IMR-90 (cell line): ENCODE measurements at regions not wholly inside any gene's neighbourhood (a gene's known extent, or its start where the extent isn't known, plus 50 kb on each side); places are given as distances from the start of the nearest gene placed in this dataset.
A peak's percentile ranks its signal among the peaks of the same experiment; 100 is the strongest.

Experiments
- ATAC-seq: fragments of 200-7000 bp; cut with Tn5 transposase; 2 replicates; pipeline ENCODE4 v1.9.1; 2020; ENCODE audit warnings: low read depth, mild to moderate bottlenecking, moderate library complexity
- BruUV-seq: library from RNA; stranded (reverse); fragments of 400-500 nt; replicated peaks from 2 replicates; lab custom pipeline; 2021; lab: Mats Ljungman, UMichigan
- CTCF ChIA-PET: fragments of 300-600 bp; formaldehyde crosslinking; extraction: SDS; loops from one replicate; lab custom pipeline; 2021; ENCODE audit warnings: antibody characterized with exemption; lab: Yijun Ruan, JAX
- POLR2A ChIA-PET: fragments of 300-600 bp; sonication (Branson Sonifier 250); formaldehyde crosslinking; loops from one replicate; lab custom pipeline; 2022; ENCODE audit warnings: antibody characterized with exemption; ENCODE audit not compliant: unreplicated experiment; lab: Charles Lee
- DNase-seq: peaks from one replicate; pipeline ENCODE4 v3.0.0; 2013
- H2AFZ ChIP-seq: replicated peaks from 2 replicates; pipeline ENCODE3; 2013; ENCODE audit warnings: low read length, mild to moderate bottlenecking; ENCODE audit not compliant: poor library complexity
- H2AK5ac ChIP-seq: 2 replicates; pipeline ENCODE4 v1.6.1; 2013; ENCODE audit warnings: low read depth, low read length, inconsistent platforms
- H2AK9ac ChIP-seq: replicated peaks from 2 replicates; pipeline ENCODE3; 2013; ENCODE audit warnings: mild to moderate bottlenecking, low read depth, low read length, moderate library complexity; ENCODE audit not compliant: poor library complexity
- H2BK120ac ChIP-seq: 2 replicates; pipeline ENCODE4 v1.6.1; 2013; ENCODE audit warnings: low read depth, low read length, inconsistent platforms
- H2BK15ac ChIP-seq: 3 replicates; pipeline ENCODE4 v1.6.1; 2013; ENCODE audit warnings: low read depth, low read length, inconsistent platforms
- H2BK20ac ChIP-seq: 2 replicates; pipeline ENCODE4 v1.6.1; 2013; ENCODE audit warnings: low read depth, mild to moderate bottlenecking, inconsistent platforms, low read length, moderate library complexity
- H2BK5ac ChIP-seq: 2 replicates; pipeline ENCODE4 v1.6.1; 2013; ENCODE audit warnings: mild to moderate bottlenecking, low read depth, low read length, inconsistent platforms; ENCODE audit not compliant: poor library complexity, severe bottlenecking
- H3K14ac ChIP-seq: replicated peaks from 2 replicates; pipeline ENCODE4 v1.6.1; 2013; ENCODE audit warnings: low read depth, low read length, inconsistent platforms
- H3K18ac ChIP-seq: 2 replicates; pipeline ENCODE4 v1.6.1; 2013; ENCODE audit warnings: low read depth, low read length, control low read depth
- H3K23ac ChIP-seq: 2 replicates; pipeline ENCODE4 v1.6.1; 2013; ENCODE audit warnings: low read depth, low read length, inconsistent platforms
- H3K27ac ChIP-seq: 2 replicates; pipeline ENCODE4 v1.5.1; 2013; ENCODE audit warnings: mild to moderate bottlenecking, control low read depth, low read length; ENCODE audit not compliant: insufficient read depth
- H3K27me3 ChIP-seq: 2 replicates; pipeline ENCODE4 v1.6.1; 2013; ENCODE audit warnings: low read length; ENCODE audit not compliant: control insufficient read depth, insufficient read depth
- H3K36me3 ChIP-seq: 2 replicates; pipeline ENCODE4 v1.6.1; 2013; ENCODE audit warnings: low read length, mixed read lengths; ENCODE audit not compliant: control insufficient read depth, insufficient read depth
- H3K4ac ChIP-seq: 2 replicates; pipeline ENCODE4 v1.6.1; 2013; ENCODE audit warnings: low read depth, low read length, inconsistent platforms
- H3K4me1 ChIP-seq: 2 replicates; pipeline ENCODE4 v1.6.1; 2013; ENCODE audit warnings: low read length, mixed read lengths; ENCODE audit not compliant: control insufficient read depth, insufficient read depth
- H3K4me2 ChIP-seq: 2 replicates; pipeline ENCODE4 v1.6.1; 2013; ENCODE audit warnings: low read depth, mild to moderate bottlenecking, control low read depth, low read length, moderate library complexity
- H3K4me3 ChIP-seq: 2 replicates; pipeline ENCODE4 v1.5.1; 2013; ENCODE audit warnings: low read depth, mild to moderate bottlenecking, control low read depth, low read length, moderate library complexity; ENCODE audit not compliant: insufficient read depth
- H3K56ac ChIP-seq: 2 replicates; pipeline ENCODE4 v1.6.1; 2013; ENCODE audit warnings: low read length, inconsistent platforms; ENCODE audit not compliant: insufficient read depth; ENCODE audit errors: extremely low read depth
- H3K79me1 ChIP-seq, 2 experiments: 2 replicates each; pipeline ENCODE4 v1.6.1; 2013; ENCODE audit warnings: low read length in 2 of 2, inconsistent platforms in 1 of 2, low read depth in 1 of 2
- H3K9ac ChIP-seq: 2 replicates; pipeline ENCODE4 v1.6.1; 2013; ENCODE audit warnings: low read depth, low read length, control low read depth
- H3K9me1 ChIP-seq: 2 replicates; pipeline ENCODE4 v1.6.1; 2013; ENCODE audit warnings: low read length, inconsistent platforms; ENCODE audit not compliant: insufficient read depth
- H3K9me3 ChIP-seq: 2 replicates; pipeline ENCODE4 v1.6.1; 2013; ENCODE audit warnings: low read length; ENCODE audit not compliant: control insufficient read depth, insufficient read depth
- H4K20me1 ChIP-seq: 2 replicates; pipeline ENCODE4 v1.6.1; 2013; ENCODE audit warnings: low read length, inconsistent platforms; ENCODE audit not compliant: insufficient read depth
- H4K5ac ChIP-seq: 2 replicates; pipeline ENCODE4 v1.6.1; 2013; ENCODE audit warnings: mild to moderate bottlenecking, low read depth, low read length, control low read depth
- H4K8ac ChIP-seq, 2 experiments: 2 replicates each; pipeline ENCODE4 v1.6.1; 2013; ENCODE audit warnings: low read depth in 2 of 2, low read length in 2 of 2, control low read depth in 1 of 2, inconsistent platforms in 1 of 2
- H4K91ac ChIP-seq: 2 replicates; pipeline ENCODE4 v1.6.1; 2013; ENCODE audit warnings: low read depth, low read length, inconsistent platforms; ENCODE audit not compliant: insufficient read depth
- BHLHE40 ChIP-seq: fragments of 150-350 bp; IDR thresholded peaks from 2 replicates; pipeline ENCODE4 v1.6.1; 2016; ENCODE audit warnings: mild to moderate bottlenecking, low read depth, low read length
- CEBPB ChIP-seq: IDR thresholded peaks from 2 replicates; pipeline ENCODE4 v1.6.1; 2012; ENCODE audit warnings: low read depth, low read length, improper control_type of control experiment
- CHD1 ChIP-seq: IDR thresholded peaks from 2 replicates; pipeline ENCODE4 v1.6.1; 2012; ENCODE audit warnings: low read depth, low read length, improper control_type of control experiment
- FOS ChIP-seq: fragments of 150-350 bp; IDR thresholded peaks from 2 replicates; pipeline ENCODE4 v1.6.1; 2016; ENCODE audit warnings: low read depth, low read length
- MAFK ChIP-seq: IDR thresholded peaks from 2 replicates; pipeline ENCODE4 v1.6.1; 2012; ENCODE audit warnings: low read depth, low read length, improper control_type of control experiment
- NFE2L2 ChIP-seq: fragments of 150-350 bp; IDR thresholded peaks from 2 replicates; pipeline ENCODE4 v1.6.1; 2016; ENCODE audit warnings: low read depth, mild to moderate bottlenecking, low read length
- POLR2A ChIP-seq: IDR thresholded peaks from 2 replicates; pipeline ENCODE4 v1.6.1; 2012; ENCODE audit warnings: mild to moderate bottlenecking, low read depth, low read length
- RAD21 ChIP-seq: IDR thresholded peaks from 2 replicates; pipeline ENCODE4 v1.6.1; 2012; ENCODE audit warnings: low read length, improper control_type of control experiment
- RCOR1 ChIP-seq: IDR thresholded peaks from 2 replicates; pipeline ENCODE4 v1.6.1; 2012; ENCODE audit warnings: mild to moderate bottlenecking, low read length, improper control_type of control experiment; ENCODE audit not compliant: insufficient replicate concordance
- RFX5 ChIP-seq: IDR thresholded peaks from 2 replicates; pipeline ENCODE4 v1.8.0; 2012; ENCODE audit warnings: low read depth, mild to moderate bottlenecking, low read length, moderate library complexity
- SMC3 ChIP-seq: fragments of 150-350 bp; IDR thresholded peaks from 2 replicates; pipeline ENCODE4 v1.6.1; 2016; ENCODE audit warnings: low read depth, mild to moderate bottlenecking, antibody characterized with exemption, low read length, moderate library complexity
- WGBS, 2 experiments: methylation state at CpG; one replicate each; pipeline versions ENCODE4 v1.1.5 to v1.1.7; 2013; ENCODE audit warnings: missing lambda C conversion rate in 2 of 2; ENCODE audit not compliant: insufficient read length in 1 of 2; ENCODE audit errors: extremely low coverage in 2 of 2; 5-methylcytosine and 5-hydroxymethylcytosine counted together
- dilution Hi-C: fragments of 300-500 bp; cut with HindIII; formaldehyde crosslinking; loops from one replicate; pipeline ENCODE4 v1.14.3; 2018; ENCODE audit warnings: low sequenced_read_pairs; ENCODE audit not compliant: unreplicated experiment
- in situ Hi-C: fragments of 300-500 bp; cut with MboI; formaldehyde crosslinking; loops from 3 replicates; pipeline ENCODE4 v1.14.3; 2019; ENCODE audit warnings: low sequenced_read_pairs, inconsistent platforms, mixed read lengths
- intact Hi-C: fragments of 100-400 bp; cut with micrococcal nuclease; formaldehyde crosslinking; loops from 2 replicates; pipeline ENCODE4 v1.10.0; 2022
- TF ChIP-seq, protein P1 (sequence below): fragments of 150-350 bp; IDR thresholded peaks from 2 replicates; pipeline ENCODE4 v1.6.1; 2016; ENCODE audit warnings: low read depth, mild to moderate bottlenecking, low read length, moderate library complexity, borderline replicate concordance
- TF ChIP-seq, protein P2 (sequence below): fragments of 150-350 bp; IDR thresholded peaks from 2 replicates; pipeline ENCODE4 v1.6.1; 2017; ENCODE audit warnings: mild to moderate bottlenecking, antibody characterized with exemption, low read length, low read depth
- TF ChIP-seq, protein P3 (sequence below): conservative IDR thresholded peaks from 2 replicates; pipeline ENCODE4 v1.5.1; 2012; ENCODE audit warnings: mild to moderate bottlenecking, low read depth, low read length, improper control_type of control experiment

DNA sequence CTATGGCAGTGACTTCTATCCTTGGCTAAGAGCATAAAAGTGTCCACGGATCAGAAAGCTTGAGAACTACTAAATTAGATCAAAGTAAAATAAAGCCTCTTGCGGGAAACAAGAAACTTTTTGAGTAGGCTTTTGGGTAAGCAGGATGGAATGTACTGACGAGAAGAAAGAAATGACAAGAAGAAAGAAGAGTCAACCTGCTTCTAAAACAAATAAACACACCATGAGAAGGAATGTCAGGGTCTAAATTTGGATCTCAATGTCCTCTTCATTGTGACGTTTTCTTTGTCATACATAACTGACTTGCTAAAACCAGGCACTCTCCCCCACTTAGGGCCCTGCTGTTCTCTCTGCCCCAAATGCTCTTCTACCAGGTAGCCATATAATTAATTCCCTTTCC lies 290.1 kb upstream of the PTGER4 start:
- dilution Hi-C loops = no loop called here
- Histone ChIP-seq H3K14ac (no peak overlapping the region; the same call in 1 of the 2 replicates), H3K4me2 (no peak overlapping the region), H3K4me1 (peaks cover 6% of the 10 kb centered on the region), H3K9ac (no peak overlapping the region), H3K9me3 (no peaks in the 10 kb centered on the region), H3K9me1 (peaks cover 3% of the 10 kb centered on the region; the same call in 1 of the 2 replicates), H3K56ac (no peak overlapping the region), H3K18ac (peak overlapping the region; percentile 58; the same call in 1 of the 2 replicates), H2BK15ac (0 out of 3 replicates have a peak overlapping the region, but pooled peaks have one; percentile 48), H2BK120ac (peak overlapping the region; percentile 20; the same call in 1 of the 2 replicates), H3K4me3 (no peak overlapping the region), H4K20me1 (no peaks in the 10 kb centered on the region), H2AK9ac (no peak overlapping the region), H2BK20ac (peak overlapping the region; percentile 65; the same call in 1 of the 2 replicates), H4K5ac (no peak overlapping the region), H4K91ac (no peak overlapping the region), H2BK5ac (peak overlapping the region; percentile 11), H4K8ac (no peak overlapping the region), H3K27me3 (no peaks in the 10 kb centered on the region), H3K4ac (peak overlapping the region; percentile 54; the same call in 1 of the 2 replicates), H2AK5ac (no peak overlapping the region), H3K23ac (no peak overlapping the region), H3K36me3 (no peaks in the 10 kb centered on the region), H3K79me1 (no peaks in the 10 kb centered on the region), H3K27ac (no peak overlapping the region), H2AFZ (no peak overlapping the region)
- TF ChIP-seq FOS = no peak
- TF ChIP-seq, protein P1, sequence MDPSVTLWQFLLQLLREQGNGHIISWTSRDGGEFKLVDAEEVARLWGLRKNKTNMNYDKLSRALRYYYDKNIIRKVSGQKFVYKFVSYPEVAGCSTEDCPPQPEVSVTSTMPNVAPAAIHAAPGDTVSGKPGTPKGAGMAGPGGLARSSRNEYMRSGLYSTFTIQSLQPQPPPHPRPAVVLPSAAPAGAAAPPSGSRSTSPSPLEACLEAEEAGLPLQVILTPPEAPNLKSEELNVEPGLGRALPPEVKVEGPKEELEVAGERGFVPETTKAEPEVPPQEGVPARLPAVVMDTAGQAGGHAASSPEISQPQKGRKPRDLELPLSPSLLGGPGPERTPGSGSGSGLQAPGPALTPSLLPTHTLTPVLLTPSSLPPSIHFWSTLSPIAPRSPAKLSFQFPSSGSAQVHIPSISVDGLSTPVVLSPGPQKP = no peak
- no peak for TF ChIP-seq CHD1
- TF ChIP-seq, protein P2, sequence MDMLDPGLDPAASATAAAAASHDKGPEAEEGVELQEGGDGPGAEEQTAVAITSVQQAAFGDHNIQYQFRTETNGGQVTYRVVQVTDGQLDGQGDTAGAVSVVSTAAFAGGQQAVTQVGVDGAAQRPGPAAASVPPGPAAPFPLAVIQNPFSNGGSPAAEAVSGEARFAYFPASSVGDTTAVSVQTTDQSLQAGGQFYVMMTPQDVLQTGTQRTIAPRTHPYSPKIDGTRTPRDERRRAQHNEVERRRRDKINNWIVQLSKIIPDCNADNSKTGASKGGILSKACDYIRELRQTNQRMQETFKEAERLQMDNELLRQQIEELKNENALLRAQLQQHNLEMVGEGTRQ = no peak
- no peak for TF ChIP-seq NFE2L2
- no peak for TF ChIP-seq RCOR1
- TF ChIP-seq, protein P3, sequence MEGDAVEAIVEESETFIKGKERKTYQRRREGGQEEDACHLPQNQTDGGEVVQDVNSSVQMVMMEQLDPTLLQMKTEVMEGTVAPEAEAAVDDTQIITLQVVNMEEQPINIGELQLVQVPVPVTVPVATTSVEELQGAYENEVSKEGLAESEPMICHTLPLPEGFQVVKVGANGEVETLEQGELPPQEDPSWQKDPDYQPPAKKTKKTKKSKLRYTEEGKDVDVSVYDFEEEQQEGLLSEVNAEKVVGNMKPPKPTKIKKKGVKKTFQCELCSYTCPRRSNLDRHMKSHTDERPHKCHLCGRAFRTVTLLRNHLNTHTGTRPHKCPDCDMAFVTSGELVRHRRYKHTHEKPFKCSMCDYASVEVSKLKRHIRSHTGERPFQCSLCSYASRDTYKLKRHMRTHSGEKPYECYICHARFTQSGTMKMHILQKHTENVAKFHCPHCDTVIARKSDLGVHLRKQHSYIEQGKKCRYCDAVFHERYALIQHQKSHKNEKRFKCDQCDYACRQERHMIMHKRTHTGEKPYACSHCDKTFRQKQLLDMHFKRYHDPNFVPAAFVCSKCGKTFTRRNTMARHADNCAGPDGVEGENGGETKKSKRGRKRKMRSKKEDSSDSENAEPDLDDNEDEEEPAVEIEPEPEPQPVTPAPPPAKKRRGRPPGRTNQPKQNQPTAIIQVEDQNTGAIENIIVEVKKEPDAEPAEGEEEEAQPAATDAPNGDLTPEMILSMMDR = no peak
- no peak for TF ChIP-seq CEBPB
- TF ChIP-seq RFX5 = no peak
- no peak for TF ChIP-seq RAD21
- no peak for TF ChIP-seq POLR2A
- TF ChIP-seq SMC3 = no peak
- no peak for TF ChIP-seq MAFK
- TF ChIP-seq BHLHE40 = no peak
- peak; percentile 48 for DNase-seq
- POLR2A ChIA-PET = no interaction called here
- no CpG with 5 or more reads among the region's 4 CpGs for WGBS, 2 experiments
- CTCF ChIA-PET = no interaction called here
- intact Hi-C loops = loop anchor here (5.0 kb wide), 1 partner anchor 183 kb away; no protein-coding TSS in a partner anchor
- ATAC-seq = no peak
- BruUV-seq = no TSS peak
- in situ Hi-C loops = no loop called here
